IMR-90 (cell line): ENCODE measurements at regions not wholly inside any gene's neighbourhood (a gene's known extent, or its start where the extent isn't known, plus 50 kb on each side); places are given as distances from the start of the nearest gene placed in this dataset.

Experiments
- ATAC-seq: fragments of 200-7000 bp; cut with Tn5 transposase; 2 replicates; pipeline ENCODE4 v1.9.1; 2020; ENCODE audit warnings: low read depth, mild to moderate bottlenecking, moderate library complexity
- BruUV-seq: library from RNA; stranded (reverse); fragments of 400-500 nt; replicated peaks from 2 replicates; lab custom pipeline; 2021; lab: Mats Ljungman, UMichigan
- CTCF ChIA-PET: fragments of 300-600 bp; formaldehyde crosslinking; extraction: SDS; loops from one replicate; lab custom pipeline; 2021; ENCODE audit warnings: antibody characterized with exemption; lab: Yijun Ruan, JAX
- POLR2A ChIA-PET: fragments of 300-600 bp; sonication (Branson Sonifier 250); formaldehyde crosslinking; loops from one replicate; lab custom pipeline; 2022; ENCODE audit warnings: antibody characterized with exemption; ENCODE audit not compliant: unreplicated experiment; lab: Charles Lee
- DNase-seq: peaks from one replicate; pipeline ENCODE4 v3.0.0; 2013
- H2AFZ ChIP-seq: replicated peaks from 2 replicates; pipeline ENCODE3; 2013; ENCODE audit warnings: low read length, mild to moderate bottlenecking; ENCODE audit not compliant: poor library complexity
- H2AK5ac ChIP-seq: 2 replicates; pipeline ENCODE4 v1.6.1; 2013; ENCODE audit warnings: low read depth, low read length, inconsistent platforms
- H2AK9ac ChIP-seq: replicated peaks from 2 replicates; pipeline ENCODE3; 2013; ENCODE audit warnings: mild to moderate bottlenecking, low read depth, low read length, moderate library complexity; ENCODE audit not compliant: poor library complexity
- H2BK120ac ChIP-seq: 2 replicates; pipeline ENCODE4 v1.6.1; 2013; ENCODE audit warnings: low read depth, low read length, inconsistent platforms
- H2BK15ac ChIP-seq: 3 replicates; pipeline ENCODE4 v1.6.1; 2013; ENCODE audit warnings: low read depth, low read length, inconsistent platforms
- H2BK20ac ChIP-seq: 2 replicates; pipeline ENCODE4 v1.6.1; 2013; ENCODE audit warnings: low read depth, mild to moderate bottlenecking, inconsistent platforms, low read length, moderate library complexity
- H2BK5ac ChIP-seq: 2 replicates; pipeline ENCODE4 v1.6.1; 2013; ENCODE audit warnings: mild to moderate bottlenecking, low read depth, low read length, inconsistent platforms; ENCODE audit not compliant: poor library complexity, severe bottlenecking
- H3K14ac ChIP-seq: replicated peaks from 2 replicates; pipeline ENCODE4 v1.6.1; 2013; ENCODE audit warnings: low read depth, low read length, inconsistent platforms
- H3K18ac ChIP-seq: 2 replicates; pipeline ENCODE4 v1.6.1; 2013; ENCODE audit warnings: low read depth, low read length, control low read depth
- H3K23ac ChIP-seq: 2 replicates; pipeline ENCODE4 v1.6.1; 2013; ENCODE audit warnings: low read depth, low read length, inconsistent platforms
- H3K27ac ChIP-seq: 2 replicates; pipeline ENCODE4 v1.5.1; 2013; ENCODE audit warnings: mild to moderate bottlenecking, control low read depth, low read length; ENCODE audit not compliant: insufficient read depth
- H3K27me3 ChIP-seq: 2 replicates; pipeline ENCODE4 v1.6.1; 2013; ENCODE audit warnings: low read length; ENCODE audit not compliant: control insufficient read depth, insufficient read depth
- H3K36me3 ChIP-seq: 2 replicates; pipeline ENCODE4 v1.6.1; 2013; ENCODE audit warnings: low read length, mixed read lengths; ENCODE audit not compliant: control insufficient read depth, insufficient read depth
- H3K4ac ChIP-seq: 2 replicates; pipeline ENCODE4 v1.6.1; 2013; ENCODE audit warnings: low read depth, low read length, inconsistent platforms
- H3K4me1 ChIP-seq: 2 replicates; pipeline ENCODE4 v1.6.1; 2013; ENCODE audit warnings: low read length, mixed read lengths; ENCODE audit not compliant: control insufficient read depth, insufficient read depth
- H3K4me2 ChIP-seq: 2 replicates; pipeline ENCODE4 v1.6.1; 2013; ENCODE audit warnings: low read depth, mild to moderate bottlenecking, control low read depth, low read length, moderate library complexity
- H3K4me3 ChIP-seq: 2 replicates; pipeline ENCODE4 v1.5.1; 2013; ENCODE audit warnings: low read depth, mild to moderate bottlenecking, control low read depth, low read length, moderate library complexity; ENCODE audit not compliant: insufficient read depth
- H3K56ac ChIP-seq: 2 replicates; pipeline ENCODE4 v1.6.1; 2013; ENCODE audit warnings: low read length, inconsistent platforms; ENCODE audit not compliant: insufficient read depth; ENCODE audit errors: extremely low read depth
- H3K79me1 ChIP-seq, 2 experiments: 2 replicates each; pipeline ENCODE4 v1.6.1; 2013; ENCODE audit warnings: low read length in 2 of 2, inconsistent platforms in 1 of 2, low read depth in 1 of 2
- H3K9ac ChIP-seq: 2 replicates; pipeline ENCODE4 v1.6.1; 2013; ENCODE audit warnings: low read depth, low read length, control low read depth
- H3K9me1 ChIP-seq: 2 replicates; pipeline ENCODE4 v1.6.1; 2013; ENCODE audit warnings: low read length, inconsistent platforms; ENCODE audit not compliant: insufficient read depth
- H3K9me3 ChIP-seq: 2 replicates; pipeline ENCODE4 v1.6.1; 2013; ENCODE audit warnings: low read length; ENCODE audit not compliant: control insufficient read depth, insufficient read depth
- H4K20me1 ChIP-seq: 2 replicates; pipeline ENCODE4 v1.6.1; 2013; ENCODE audit warnings: low read length, inconsistent platforms; ENCODE audit not compliant: insufficient read depth
- H4K5ac ChIP-seq: 2 replicates; pipeline ENCODE4 v1.6.1; 2013; ENCODE audit warnings: mild to moderate bottlenecking, low read depth, low read length, control low read depth
- H4K8ac ChIP-seq, 2 experiments: 2 replicates each; pipeline ENCODE4 v1.6.1; 2013; ENCODE audit warnings: low read depth in 2 of 2, low read length in 2 of 2, control low read depth in 1 of 2, inconsistent platforms in 1 of 2
- H4K91ac ChIP-seq: 2 replicates; pipeline ENCODE4 v1.6.1; 2013; ENCODE audit warnings: low read depth, low read length, inconsistent platforms; ENCODE audit not compliant: insufficient read depth
- BHLHE40 ChIP-seq: fragments of 150-350 bp; IDR thresholded peaks from 2 replicates; pipeline ENCODE4 v1.6.1; 2016; ENCODE audit warnings: mild to moderate bottlenecking, low read depth, low read length
- CTCF ChIP-seq: conservative IDR thresholded peaks from 2 replicates; pipeline ENCODE4 v1.5.1; 2012; ENCODE audit warnings: mild to moderate bottlenecking, low read depth, low read length, improper control_type of control experiment
- FOS ChIP-seq: fragments of 150-350 bp; IDR thresholded peaks from 2 replicates; pipeline ENCODE4 v1.6.1; 2016; ENCODE audit warnings: low read depth, low read length
- MAFK ChIP-seq: IDR thresholded peaks from 2 replicates; pipeline ENCODE4 v1.6.1; 2012; ENCODE audit warnings: low read depth, low read length, improper control_type of control experiment
- MXI1 ChIP-seq: IDR thresholded peaks from 2 replicates; pipeline ENCODE4 v1.6.1; 2012; ENCODE audit warnings: low read depth, mild to moderate bottlenecking, low read length, moderate library complexity, borderline replicate concordance
- RFX5 ChIP-seq: IDR thresholded peaks from 2 replicates; pipeline ENCODE4 v1.8.0; 2012; ENCODE audit warnings: low read depth, mild to moderate bottlenecking, low read length, moderate library complexity
- SMC3 ChIP-seq: fragments of 150-350 bp; IDR thresholded peaks from 2 replicates; pipeline ENCODE4 v1.6.1; 2016; ENCODE audit warnings: low read depth, mild to moderate bottlenecking, antibody characterized with exemption, low read length, moderate library complexity
- WGBS, 2 experiments: methylation state at CpG; one replicate each; pipeline versions ENCODE4 v1.1.5 to v1.1.7; 2013; ENCODE audit warnings: missing lambda C conversion rate in 2 of 2; ENCODE audit not compliant: insufficient read length in 1 of 2; ENCODE audit errors: extremely low coverage in 2 of 2; 5-methylcytosine and 5-hydroxymethylcytosine counted together
- dilution Hi-C: fragments of 300-500 bp; cut with HindIII; formaldehyde crosslinking; loops from one replicate; pipeline ENCODE4 v1.14.3; 2018; ENCODE audit warnings: low sequenced_read_pairs; ENCODE audit not compliant: unreplicated experiment
- in situ Hi-C: fragments of 300-500 bp; cut with MboI; formaldehyde crosslinking; loops from 3 replicates; pipeline ENCODE4 v1.14.3; 2019; ENCODE audit warnings: low sequenced_read_pairs, inconsistent platforms, mixed read lengths
- intact Hi-C: fragments of 100-400 bp; cut with micrococcal nuclease; formaldehyde crosslinking; loops from 2 replicates; pipeline ENCODE4 v1.10.0; 2022

GRCh38 chr6:44657206-44657819, 269.8 kb downstream of the CDC5L start:
- H4K5ac ChIP-seq = no peak overlapping the region; the same call in 1 of the 2 replicates
- ChIA-PET POLR2A (no interaction called here), CTCF (interaction anchor here (0.7 to 1.9 kb wide), 2 partner anchors 182 to 874 kb away, joined by 5 to 6 read pairs; no protein-coding TSS in a partner anchor)
- H2BK120ac ChIP-seq = no peak overlapping the region
- H3K18ac ChIP-seq = no peak overlapping the region
- H2AK5ac ChIP-seq = peak overlapping the region; percentile 9; the same call in 1 of the 2 replicates
- H2BK20ac ChIP-seq = no peak overlapping the region
- ATAC-seq = peak; percentile 76
- H3K36me3 ChIP-seq = no peaks in the 10 kb centered on the region
- no peak overlapping the region for H3K14ac ChIP-seq
- intact Hi-C loops = loop anchor here (2.0 to 5.0 kb wide), 3 partner anchors 145 to 1057 kb away; no protein-coding TSS in a partner anchor
- H4K91ac ChIP-seq = 0 out of 2 replicates have a peak overlapping the region, but pooled peaks have one; percentile 9
- H3K79me1 ChIP-seq = no peaks in the 10 kb centered on the region
- no peak overlapping the region for H3K4me3 ChIP-seq
- H3K27me3 ChIP-seq = no peaks in the 10 kb centered on the region
- no peak overlapping the region for H3K4ac ChIP-seq
- no peak overlapping the region for H2BK5ac ChIP-seq
- H3K27ac ChIP-seq = no peak overlapping the region
- in situ Hi-C loops = loop anchor here (5.0 to 25.0 kb wide), 2 partner anchors 765 to 1255 kb away; no protein-coding TSS in a partner anchor
- H3K23ac ChIP-seq = no peak overlapping the region
- no peak overlapping the region for H2AK9ac ChIP-seq
- no peak overlapping the region for H4K8ac ChIP-seq
- H3K9ac ChIP-seq = no peak overlapping the region
- no peak overlapping the region for H2AFZ ChIP-seq
- no peaks in the 10 kb centered on the region for H4K20me1 ChIP-seq
- no peaks in the 10 kb centered on the region for H3K9me3 ChIP-seq
- peak; percentile 27; the same call in 1 of the 2 replicates for TF ChIP-seq MAFK
- no peak for TF ChIP-seq MXI1
- TF ChIP-seq FOS = no peak
- no peak for TF ChIP-seq RFX5
- no peak for TF ChIP-seq SMC3
- TF ChIP-seq BHLHE40 = no peak
- TF ChIP-seq CTCF = no peak
- H3K9me1 ChIP-seq = peaks cover 8% of the 10 kb centered on the region; the same call in 1 of the 2 replicates
- H3K4me2 ChIP-seq = no peak overlapping the region
- DNase-seq = peak; percentile 53
- no TSS peak for BruUV-seq
- WGBS, 2 experiments = no CpG with 5 or more reads among the region's 10 CpGs
- H3K56ac ChIP-seq = no peak overlapping the region
- H2BK15ac ChIP-seq = no peak overlapping the region
- peaks cover 10% of the 10 kb centered on the region for H3K4me1 ChIP-seq
- dilution Hi-C loops = no loop called here
